Trophoblast cell (in vitro differentiated cells and primary cell): ENCODE measurements at regions not wholly inside any gene's neighbourhood (a gene's known extent, or its start where the extent isn't known, plus 50 kb on each side); places are given as distances from the start of the nearest gene placed in this dataset.

Experiments
- DNase-seq, 2 donors: peaks; one replicate each; pipeline ENCODE4 v3.0.0-alpha.2; 2016
- H2AFZ ChIP-seq: 2 replicates; pipeline ENCODE4 v1.6.1; 2013; ENCODE audit warnings: low read length, moderate library complexity, mild to moderate bottlenecking; ENCODE audit not compliant: insufficient read depth, poor library complexity
- H2AK5ac ChIP-seq: 2 replicates; pipeline ENCODE4 v1.6.1; 2013; ENCODE audit warnings: mild to moderate bottlenecking, low read length
- H2BK120ac ChIP-seq: 2 replicates; pipeline ENCODE4 v1.6.1; 2013; ENCODE audit warnings: low read length, mild to moderate bottlenecking, moderate library complexity; ENCODE audit not compliant: insufficient read depth, poor library complexity
- H2BK12ac ChIP-seq: 2 replicates; pipeline ENCODE4 v1.6.1; 2013; ENCODE audit warnings: mild to moderate bottlenecking, low read length, moderate library complexity
- H2BK5ac ChIP-seq: 2 replicates; pipeline ENCODE4 v1.6.1; 2013; ENCODE audit warnings: low read length, low read depth, moderate library complexity, mild to moderate bottlenecking; ENCODE audit not compliant: poor library complexity
- H3K14ac ChIP-seq: 2 replicates; pipeline ENCODE4 v1.6.1; 2013; ENCODE audit warnings: mild to moderate bottlenecking, low read length
- H3K18ac ChIP-seq: 2 replicates; pipeline ENCODE4 v1.6.1; 2013; ENCODE audit warnings: mild to moderate bottlenecking, low read length
- H3K23ac ChIP-seq: 2 replicates; pipeline ENCODE4 v1.6.1; 2013; ENCODE audit warnings: low read length
- H3K27ac ChIP-seq: 2 replicates; pipeline ENCODE4 v1.5.1; 2013; ENCODE audit warnings: low read depth, mild to moderate bottlenecking, inconsistent platforms, low read length, moderate library complexity
- H3K27me3 ChIP-seq: 2 replicates; pipeline ENCODE4 v1.6.1; 2013; ENCODE audit warnings: inconsistent platforms, mild to moderate bottlenecking, low read length, moderate library complexity; ENCODE audit not compliant: insufficient read depth
- H3K36me3 ChIP-seq, 2 experiments: 1 replicate in 1 of 2; 2 replicates in 1 of 2; pipeline ENCODE4 v1.6.1; 2013; ENCODE audit warnings: low read length in 2 of 2, mild to moderate bottlenecking in 2 of 2, moderate library complexity in 1 of 2; ENCODE audit not compliant: insufficient read depth in 2 of 2, control insufficient read depth in 1 of 2
- H3K4ac ChIP-seq: 2 replicates; pipeline ENCODE4 v1.6.1; 2013; ENCODE audit warnings: low read depth, mild to moderate bottlenecking, low read length, moderate library complexity
- H3K4me1 ChIP-seq, 2 experiments: 1 replicate in 1 of 2; 2 replicates in 1 of 2; pipeline ENCODE4 v1.6.1; 2013; ENCODE audit warnings: low read length in 2 of 2, mild to moderate bottlenecking in 2 of 2, moderate library complexity in 1 of 2; ENCODE audit not compliant: insufficient read depth in 2 of 2, control insufficient read depth in 1 of 2
- H3K4me2 ChIP-seq: 2 replicates; pipeline ENCODE4 v1.6.1; 2013; ENCODE audit warnings: inconsistent platforms, mild to moderate bottlenecking, low read length, moderate library complexity
- H3K4me3 ChIP-seq: 2 replicates; pipeline ENCODE4 v1.5.1; 2013; ENCODE audit warnings: mild to moderate bottlenecking, low read depth, low read length, inconsistent platforms
- H3K79me1 ChIP-seq: one replicate; pipeline ENCODE4 v1.6.1; 2013; ENCODE audit warnings: low read length
- H3K79me2 ChIP-seq: 2 replicates; pipeline ENCODE4 v1.6.1; 2013; ENCODE audit warnings: low read length, mild to moderate bottlenecking; ENCODE audit not compliant: control insufficient read depth, insufficient read depth, poor library complexity
- H3K9ac ChIP-seq: 2 replicates; pipeline ENCODE4 v1.6.1; 2013; ENCODE audit warnings: mild to moderate bottlenecking, low read length
- H3K9me3 ChIP-seq: 2 replicates; pipeline ENCODE4 v1.6.1; 2013; ENCODE audit warnings: low read depth, mild to moderate bottlenecking, control low read depth, inconsistent platforms, low read length; ENCODE audit not compliant: insufficient read depth
- H4K12ac ChIP-seq: 2 replicates; pipeline ENCODE4 v1.6.1; 2013; ENCODE audit warnings: low read depth, mild to moderate bottlenecking, low read length, moderate library complexity
- H4K8ac ChIP-seq: 2 replicates; pipeline ENCODE4 v1.6.1; 2013; ENCODE audit warnings: low read depth, mild to moderate bottlenecking, low read length, moderate library complexity
- H4K91ac ChIP-seq: one replicate; pipeline ENCODE4 v1.6.1; 2013; ENCODE audit warnings: low read depth, mild to moderate bottlenecking, low read length, moderate library complexity
- WGBS: extraction: QIAGEN DNeasy Blood & Tissue Kit; methylation state at CpG from one replicate; pipeline ENCODE4 v1.1.7; 2013; ENCODE audit warnings: missing lambda C conversion rate; ENCODE audit not compliant: insufficient read length, insufficient coverage; ENCODE audit errors: extremely low coverage; 5-methylcytosine and 5-hydroxymethylcytosine counted together

DNA sequence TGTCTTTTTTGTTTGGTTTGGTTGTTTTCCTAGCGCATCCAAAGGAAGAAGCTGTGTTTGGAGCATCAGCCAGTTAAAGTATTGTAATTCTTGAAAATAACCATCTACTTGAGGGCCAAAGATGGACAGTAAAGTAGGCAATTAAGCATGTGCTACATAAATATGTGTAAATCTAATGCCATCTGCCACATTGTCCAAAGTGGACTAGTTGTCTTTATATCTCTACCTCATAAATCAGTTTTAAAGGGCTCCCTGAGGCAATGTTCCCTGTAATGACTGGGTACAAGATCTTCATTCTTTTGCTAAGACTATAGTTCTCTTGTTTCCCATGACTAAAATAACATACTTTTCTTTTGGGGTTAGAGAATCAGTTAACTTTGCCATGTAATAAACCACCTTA is 460.0 kb upstream of the RARB start:
- no peak overlapping the region for H2AK5ac ChIP-seq
- H3K9me3 ChIP-seq = no peaks in the 10 kb centered on the region
- no peaks in the 10 kb centered on the region for H3K27me3 ChIP-seq
- H3K18ac ChIP-seq = no peak overlapping the region
- H2AFZ ChIP-seq = no peak overlapping the region
- no peak overlapping the region for H3K4me2 ChIP-seq
- DNase-seq = no peak
- no peak overlapping the region for H4K91ac ChIP-seq
- H3K4me3 ChIP-seq = no peak overlapping the region
- H3K79me1 ChIP-seq = peaks cover 4% of the 10 kb centered on the region
- H3K79me2 ChIP-seq = no peaks in the 10 kb centered on the region
- H3K4me1 ChIP-seq = no peaks in the 10 kb centered on the region
- no peak overlapping the region for H4K8ac ChIP-seq
- WGBS = no CpG with 5 or more reads among the region's 1 CpG
- no peak overlapping the region for H3K4ac ChIP-seq
- H4K12ac ChIP-seq = no peak overlapping the region
- H3K36me3 ChIP-seq = no peaks in the 10 kb centered on the region
- no peak overlapping the region for H2BK5ac ChIP-seq
- no peak overlapping the region for H3K23ac ChIP-seq
- no peak overlapping the region for H2BK12ac ChIP-seq
- H3K9ac ChIP-seq = no peak overlapping the region
- no peak overlapping the region for H3K27ac ChIP-seq
- H2BK120ac ChIP-seq = no peak overlapping the region
- H3K14ac ChIP-seq = no peak overlapping the region

DNA sequence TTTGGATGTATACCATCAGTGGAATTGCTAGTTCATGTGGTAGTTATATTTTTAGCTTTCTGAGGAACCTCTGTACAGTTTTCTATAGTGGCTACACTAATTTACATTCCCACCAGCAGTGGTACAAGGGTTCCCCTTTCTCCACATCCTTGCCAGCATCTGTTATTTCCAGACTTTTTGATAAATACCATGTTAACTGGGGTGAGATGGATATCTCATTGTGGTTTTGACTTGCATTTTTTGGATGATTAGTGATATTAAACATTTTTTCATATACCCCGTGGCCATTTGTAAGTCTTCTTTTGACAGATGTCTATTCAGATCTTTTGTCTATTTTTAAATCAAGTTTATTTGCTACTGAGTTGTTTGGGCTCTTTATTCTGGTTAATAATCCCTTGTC is 455.6 kb upstream of the RARB start:
- Histone ChIP-seq H3K9me3 (no peaks in the 10 kb centered on the region), H3K4ac (no peak overlapping the region), H3K9ac (no peak overlapping the region), H4K12ac (no peak overlapping the region), H3K18ac (no peak overlapping the region), H3K79me2 (no peaks in the 10 kb centered on the region), H2AFZ (no peak overlapping the region), H3K4me2 (no peak overlapping the region), H3K36me3 (no peaks in the 10 kb centered on the region), H2BK5ac (no peak overlapping the region), H4K8ac (no peak overlapping the region), H3K14ac (no peak overlapping the region), H4K91ac (no peak overlapping the region), H3K79me1 (peaks cover 3% of the 10 kb centered on the region), H3K27ac (no peak overlapping the region), H2BK120ac (no peak overlapping the region), H2AK5ac (no peak overlapping the region), H3K4me3 (no peak overlapping the region), H3K27me3 (no peaks in the 10 kb centered on the region), H3K4me1 (no peaks in the 10 kb centered on the region), H2BK12ac (no peak overlapping the region), H3K23ac (no peak overlapping the region)
- DNase-seq = no peak
- no CpG with 5 or more reads among the region's 1 CpG for WGBS

DNA sequence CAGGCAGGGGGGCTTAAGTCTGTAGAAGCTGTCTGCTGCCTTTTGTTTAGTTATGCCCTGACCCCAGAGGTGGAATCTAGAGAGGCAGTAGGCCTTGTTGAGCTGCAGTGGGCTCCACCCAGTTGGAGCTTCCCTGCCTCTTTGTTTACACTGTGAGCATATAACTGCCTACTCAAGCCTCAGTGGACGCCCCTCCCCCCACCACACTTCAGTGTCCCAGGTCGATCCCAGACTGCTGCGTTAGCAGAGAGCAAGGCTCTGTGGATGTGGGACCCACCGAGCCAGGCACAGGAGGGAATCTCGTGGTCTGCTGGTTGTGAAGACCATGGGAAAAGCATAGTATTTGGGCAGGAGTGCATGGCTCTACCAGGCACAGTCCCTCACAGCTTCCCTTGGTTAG is 446.8 kb upstream of the RARB start:
- no CpG with 5 or more reads among the region's 5 CpGs for WGBS

DNA sequence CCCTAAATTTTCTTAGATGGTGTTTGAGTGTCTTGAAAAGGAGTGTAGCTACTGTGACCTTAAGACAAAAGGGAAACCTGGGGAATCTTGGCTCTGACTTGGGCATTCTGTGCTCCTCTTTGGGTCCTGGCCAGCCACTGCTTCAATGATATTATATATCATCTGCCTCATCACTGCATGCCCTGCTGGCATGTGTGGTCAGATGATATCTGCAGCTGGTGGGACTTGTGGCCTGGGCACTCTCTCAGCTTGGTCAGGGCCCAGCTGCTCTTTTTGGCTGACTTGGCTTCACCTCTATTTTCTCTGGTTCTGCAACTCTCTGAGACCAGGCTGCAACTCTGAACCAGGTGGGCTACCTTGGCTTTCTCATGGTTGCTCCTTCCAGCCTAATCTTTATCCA is 446.1 kb upstream of the RARB start:
- Histone ChIP-seq H3K4me3 (no peak overlapping the region), H2BK12ac (no peak overlapping the region), H3K14ac (no peak overlapping the region), H3K79me1 (no peaks in the 10 kb centered on the region), H3K9ac (no peak overlapping the region), H2AFZ (no peak overlapping the region), H4K8ac (no peak overlapping the region), H3K79me2 (no peaks in the 10 kb centered on the region), H2BK120ac (no peak overlapping the region), H4K91ac (no peak overlapping the region), H3K18ac (no peak overlapping the region), H3K36me3 (no peaks in the 10 kb centered on the region), H3K27ac (no peak overlapping the region), H2BK5ac (no peak overlapping the region), H3K23ac (no peak overlapping the region), H3K27me3 (no peaks in the 10 kb centered on the region), H3K4ac (no peak overlapping the region), H4K12ac (no peak overlapping the region), H3K4me1 (no peaks in the 10 kb centered on the region), H2AK5ac (no peak overlapping the region), H3K9me3 (no peaks in the 10 kb centered on the region), H3K4me2 (no peak overlapping the region)
- no peak for DNase-seq

More for the DNA sequence above, 446.8 kb upstream of the RARB start:
- no peaks in the 10 kb centered on the region for H3K36me3 ChIP-seq
- no peak overlapping the region for H2BK120ac ChIP-seq
- no peak overlapping the region for H3K14ac ChIP-seq
- H3K4me3 ChIP-seq = no peak overlapping the region
- no peaks in the 10 kb centered on the region for H3K27me3 ChIP-seq
- H2AK5ac ChIP-seq = no peak overlapping the region
- H3K9ac ChIP-seq = no peak overlapping the region
- no peak overlapping the region for H4K12ac ChIP-seq
- no peaks in the 10 kb centered on the region for H3K4me1 ChIP-seq
- DNase-seq = no peak
- no peak overlapping the region for H4K91ac ChIP-seq
- H3K79me2 ChIP-seq = no peaks in the 10 kb centered on the region
- H3K4ac ChIP-seq = no peak overlapping the region
- no peak overlapping the region for H3K18ac ChIP-seq
- no peak overlapping the region for H2AFZ ChIP-seq
- H3K79me1 ChIP-seq = no peaks in the 10 kb centered on the region
- no peak overlapping the region for H3K23ac ChIP-seq
- no peak overlapping the region for H2BK12ac ChIP-seq
- H3K27ac ChIP-seq = no peak overlapping the region
- H2BK5ac ChIP-seq = no peak overlapping the region
- H4K8ac ChIP-seq = no peak overlapping the region
- no peak overlapping the region for H3K4me2 ChIP-seq
- H3K9me3 ChIP-seq = no peaks in the 10 kb centered on the region
